D341Med (cell line): ENCODE measurements at regions not wholly inside any gene's neighbourhood (a gene's known extent, or its start where the extent isn't known, plus 50 kb on each side); places are given as distances from the start of the nearest gene placed in this dataset.
"Not testable (repeated sequence)": the region's sequence is repeated elsewhere in the genome, so short reads cannot be mapped to it uniquely, and the experiment has no call there.

Experiments
- DNase-seq: peaks from one replicate; pipeline ENCODE4 v3.0.0; 2012; ENCODE audit warnings: low spot score

- no peak for DNase-seq
These were observed 65.7 kb downstream of the SLITRK5 start for GRCh38 chr13:87736849-87737385.

- DNase-seq, result no peak
These were observed 82.9 kb downstream of the SLITRK5 start for GRCh38 chr13:87754097-87754496.

- no peak for DNase-seq
These were observed 98.3 kb downstream of the SLITRK5 start for GRCh38 chr13:87769445-87769844.

GRCh38 chr13:87777387-87777786 is 106.2 kb downstream of the SLITRK5 start:
- DNase-seq, result no peak

- DNase-seq, result no peak
These were observed 107.0 kb downstream of the SLITRK5 start for GRCh38 chr13:87778128-87778527.

GRCh38 chr13:87779426-87779825 is 108.3 kb downstream of the SLITRK5 start:
- no peak for DNase-seq

- DNase-seq, result no peak
These were observed 112.2 kb downstream of the SLITRK5 start for GRCh38 chr13:87783366-87783765.

- no peak for DNase-seq
These were observed 117.2 kb downstream of the SLITRK5 start for GRCh38 chr13:87788363-87788762.

GRCh38 chr13:87792878-87793277 is 121.7 kb downstream of the SLITRK5 start:
- no peak for DNase-seq

GRCh38 chr13:87798536-87798935 is 127.4 kb downstream of the SLITRK5 start:
- peak; percentile 35 for DNase-seq

- DNase-seq, result peak; percentile 18
These were observed 139.2 kb downstream of the SLITRK5 start for GRCh38 chr13:87810391-87810801.

GRCh38 chr13:87810920-87811344 is 139.8 kb downstream of the SLITRK5 start:
- DNase-seq, result peak; percentile 14

- no peak for DNase-seq
These were observed 143.2 kb downstream of the SLITRK5 start for GRCh38 chr13:87814403-87814802.

- no peak for DNase-seq
These were observed 149.1 kb downstream of the SLITRK5 start for GRCh38 chr13:87820241-87820640.

GRCh38 chr13:87821512-87821911 is 150.3 kb downstream of the SLITRK5 start:
- no peak for DNase-seq

- not testable (repeated sequence) for DNase-seq
These were observed 155.1 kb downstream of the SLITRK5 start for GRCh38 chr13:87826301-87826700.

- DNase-seq, result no peak
These were observed 156.3 kb downstream of the SLITRK5 start for GRCh38 chr13:87827479-87827878.

- no peak for DNase-seq
These were observed 166.4 kb downstream of the SLITRK5 start for GRCh38 chr13:87837522-87837921.

GRCh38 chr13:87837946-87838345 is 166.8 kb downstream of the SLITRK5 start:
- DNase-seq, result no peak

- DNase-seq, result no peak
These were observed 180.2 kb downstream of the SLITRK5 start for GRCh38 chr13:87851410-87851809.

- no peak for DNase-seq
These were observed 184.4 kb downstream of the SLITRK5 start for GRCh38 chr13:87855553-87855952.

- no peak for DNase-seq
These were observed 188.1 kb downstream of the SLITRK5 start for GRCh38 chr13:87859261-87859660.

- DNase-seq, result no peak
These were observed 196.3 kb downstream of the SLITRK5 start for GRCh38 chr13:87867426-87867825.

- no peak for DNase-seq
These were observed 197.6 kb downstream of the SLITRK5 start for GRCh38 chr13:87868731-87869130.

- no peak for DNase-seq
These were observed 201.6 kb downstream of the SLITRK5 start for GRCh38 chr13:87872813-87873212.
